HFF-Myc (cell line): ENCODE measurements at regions not wholly inside any gene's neighbourhood (a gene's known extent, or its start where the extent isn't known, plus 50 kb on each side); places are given as distances from the start of the nearest gene placed in this dataset.
A peak's percentile ranks its signal among the peaks of the same experiment; 100 is the strongest.

ENCODE experiments used
- DNase-seq: peaks from one replicate; pipeline ENCODE4 v3.0.0-alpha.2; 2011; ENCODE audit warnings: low read depth; ENCODE audit errors: extremely low read depth
- H3K4me3 ChIP-seq: replicated peaks from 2 replicates; pipeline ENCODE4 v1.5.1; 2011; ENCODE audit warnings: low read depth, mild to moderate bottlenecking, control low read depth, low read length
- TF ChIP-seq, protein P1 (sequence below): IDR thresholded peaks from 2 replicates; pipeline ENCODE4 v1.5.1; 2012; ENCODE audit warnings: mild to moderate bottlenecking, low read depth, low read length, control low read depth; ENCODE audit errors: missing control alignments

DNA sequence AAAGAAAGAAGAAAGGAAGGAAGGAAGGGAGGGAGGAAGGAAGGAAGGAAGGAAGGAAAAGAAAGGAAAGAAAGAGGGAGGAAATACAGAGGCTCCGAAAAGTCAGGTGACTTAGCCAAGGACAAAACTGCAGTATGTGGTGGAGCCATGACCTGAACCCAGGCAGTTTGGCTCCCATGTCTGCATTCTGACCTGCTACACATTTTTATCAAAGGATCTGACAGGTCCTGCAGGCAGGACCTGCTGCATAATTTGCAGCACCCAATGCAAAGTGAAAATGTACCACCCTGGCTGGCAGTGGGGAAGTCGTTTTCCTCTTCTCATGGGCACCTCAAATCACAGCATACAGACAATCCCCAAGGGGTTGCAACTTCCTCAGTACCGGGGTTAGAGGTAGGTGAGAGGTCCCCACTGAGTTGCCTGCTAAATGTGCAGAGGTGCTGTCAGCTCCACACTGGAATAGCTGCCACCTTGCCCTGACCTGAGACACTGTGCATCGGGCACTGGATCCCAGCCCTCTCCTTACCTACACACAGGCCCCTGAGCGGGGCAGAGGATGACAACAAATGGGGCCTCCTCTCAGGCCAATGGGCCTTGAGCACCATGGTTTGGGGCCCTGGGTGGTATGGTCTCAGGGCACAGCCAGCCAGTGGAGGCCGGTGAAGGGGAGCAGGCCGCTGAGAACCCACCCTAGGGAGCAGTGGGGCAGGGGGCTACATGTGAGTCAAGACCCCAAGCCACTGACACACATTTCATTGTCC, 175.1 kb downstream of the SHQ1 start:
- no peak overlapping the region for H3K4me3 ChIP-seq
- DNase-seq, result no peak
- TF ChIP-seq, protein P1, sequence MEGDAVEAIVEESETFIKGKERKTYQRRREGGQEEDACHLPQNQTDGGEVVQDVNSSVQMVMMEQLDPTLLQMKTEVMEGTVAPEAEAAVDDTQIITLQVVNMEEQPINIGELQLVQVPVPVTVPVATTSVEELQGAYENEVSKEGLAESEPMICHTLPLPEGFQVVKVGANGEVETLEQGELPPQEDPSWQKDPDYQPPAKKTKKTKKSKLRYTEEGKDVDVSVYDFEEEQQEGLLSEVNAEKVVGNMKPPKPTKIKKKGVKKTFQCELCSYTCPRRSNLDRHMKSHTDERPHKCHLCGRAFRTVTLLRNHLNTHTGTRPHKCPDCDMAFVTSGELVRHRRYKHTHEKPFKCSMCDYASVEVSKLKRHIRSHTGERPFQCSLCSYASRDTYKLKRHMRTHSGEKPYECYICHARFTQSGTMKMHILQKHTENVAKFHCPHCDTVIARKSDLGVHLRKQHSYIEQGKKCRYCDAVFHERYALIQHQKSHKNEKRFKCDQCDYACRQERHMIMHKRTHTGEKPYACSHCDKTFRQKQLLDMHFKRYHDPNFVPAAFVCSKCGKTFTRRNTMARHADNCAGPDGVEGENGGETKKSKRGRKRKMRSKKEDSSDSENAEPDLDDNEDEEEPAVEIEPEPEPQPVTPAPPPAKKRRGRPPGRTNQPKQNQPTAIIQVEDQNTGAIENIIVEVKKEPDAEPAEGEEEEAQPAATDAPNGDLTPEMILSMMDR, result no peak

- DNase-seq, result no peak
- TF ChIP-seq, protein P1, result no peak
- H3K4me3 ChIP-seq, result no peak overlapping the region
Measured at GRCh38 chr3:72669224-72669623, 179.0 kb downstream of the SHQ1 start.

GRCh38 chr3:72666447-72666755, 181.8 kb downstream of the SHQ1 start:
- DNase-seq, result no peak
- H3K4me3 ChIP-seq, result no peak overlapping the region
- TF ChIP-seq, protein P1, result no peak

- no peak for DNase-seq
- TF ChIP-seq, protein P1, result peak; percentile 54
- no peak overlapping the region for H3K4me3 ChIP-seq
Measured at GRCh38 chr3:72665701-72666446, 182.4 kb downstream of the SHQ1 start.

DNA sequence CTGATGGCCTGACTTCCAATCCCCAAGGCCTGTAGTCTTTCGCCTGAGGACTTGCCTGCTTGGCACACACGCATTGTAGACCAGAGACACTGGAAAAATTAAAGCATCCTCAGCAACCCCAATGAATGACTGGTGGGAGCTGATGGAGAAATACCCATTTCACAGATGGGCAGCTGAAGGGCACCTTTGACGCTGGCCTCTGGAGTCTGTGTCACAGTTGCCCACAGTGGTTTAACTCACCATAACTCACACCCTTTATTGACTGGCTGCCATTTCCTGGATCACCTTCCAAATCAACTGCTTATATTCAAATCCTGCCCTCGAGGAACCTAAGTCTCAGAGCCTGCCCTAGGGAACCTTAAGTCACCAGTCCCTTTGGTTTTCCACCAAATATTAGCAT, 183.1 kb downstream of the SHQ1 start:
- TF ChIP-seq, protein P1, result no peak
- H3K4me3 ChIP-seq, result no peak overlapping the region
- DNase-seq, result no peak

DNA sequence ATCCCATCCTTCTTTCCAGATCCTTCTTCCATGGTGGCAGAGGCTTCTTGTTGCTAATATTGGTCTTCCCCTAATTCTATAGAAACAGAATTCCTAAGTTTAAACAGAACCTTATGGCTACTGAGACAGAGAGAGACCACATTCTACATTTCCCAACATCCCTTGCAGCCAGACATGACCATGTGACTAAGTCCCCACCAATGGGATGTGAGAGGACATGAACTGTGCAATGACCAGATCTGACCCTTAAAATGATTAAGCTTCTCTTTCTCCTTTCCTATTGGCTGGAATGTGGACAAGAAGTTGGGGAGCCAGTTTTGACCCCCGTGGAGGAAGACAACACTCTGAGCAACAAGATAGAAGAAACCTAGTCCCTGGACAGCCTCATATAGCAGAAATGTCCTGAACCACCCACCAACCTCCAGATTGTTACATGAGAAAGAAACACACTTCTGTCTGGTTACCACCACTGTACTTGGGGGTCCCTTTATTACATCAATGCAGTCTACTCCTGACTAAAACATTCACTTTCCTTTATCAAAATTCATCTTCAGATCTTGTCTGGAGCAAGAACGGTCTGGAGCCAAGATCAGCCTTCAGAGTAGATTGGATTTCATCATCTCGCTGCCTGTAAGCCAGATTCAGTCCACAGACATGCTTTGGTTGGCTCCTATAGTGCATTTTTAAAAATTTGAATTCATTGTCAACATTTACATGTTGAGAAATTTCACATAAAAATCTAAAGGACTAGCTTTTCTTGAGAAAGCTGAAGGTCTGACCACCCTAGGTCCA, 183.9 kb downstream of the SHQ1 start:
- DNase-seq, result no peak
- TF ChIP-seq, protein P1, result no peak
- H3K4me3 ChIP-seq, result no peak overlapping the region
